GM12891 (cell line): ENCODE measurements at regions not wholly inside any gene's neighbourhood (a gene's known extent, or its start where the extent isn't known, plus 50 kb on each side); places are given as distances from the start of the nearest gene placed in this dataset.
"Not testable (repeated sequence)": the region's sequence is repeated elsewhere in the genome, so short reads cannot be mapped to it uniquely, and the experiment has no call there.

ENCODE experiments used
- DNase-seq: peaks from one replicate; pipeline ENCODE4 v3.0.0; 2011; ENCODE audit warnings: low spot score; ENCODE audit not compliant: insufficient read length
- FAIRE-seq: peaks from 2 replicates; lab custom pipeline; 2011; peaks lifted over from hg19 to GRCh38; lab: Jason Lieb, UNC
- PAX5 ChIP-seq: IDR thresholded peaks from 2 replicates; pipeline ENCODE4 v1.6.1; 2011; ENCODE audit warnings: low read length, moderate library complexity, mild to moderate bottlenecking; ENCODE audit not compliant: insufficient read depth, severe bottlenecking
- POLR2A ChIP-seq: IDR thresholded peaks from 2 replicates; pipeline ENCODE4 v1.6.1; 2011; ENCODE audit warnings: low read depth, low read length, control low read depth
- POLR2AphosphoS5 ChIP-seq: IDR thresholded peaks from 2 replicates; pipeline ENCODE4 v1.6.1; 2011; ENCODE audit warnings: low read depth, low read length, control low read depth
- POU2F2 ChIP-seq: IDR thresholded peaks from 2 replicates; pipeline ENCODE4 v1.6.1; 2011; ENCODE audit warnings: low read depth, mild to moderate bottlenecking, control low read depth, low read length, moderate library complexity
- SPI1 ChIP-seq: IDR thresholded peaks from 2 replicates; pipeline ENCODE4 v1.6.1; 2011; ENCODE audit warnings: low read depth, low read length, control low read depth
- TAF1 ChIP-seq: IDR thresholded peaks from 2 replicates; pipeline ENCODE4 v1.6.1; 2011; ENCODE audit warnings: low read depth, low read length, control low read depth

DNA sequence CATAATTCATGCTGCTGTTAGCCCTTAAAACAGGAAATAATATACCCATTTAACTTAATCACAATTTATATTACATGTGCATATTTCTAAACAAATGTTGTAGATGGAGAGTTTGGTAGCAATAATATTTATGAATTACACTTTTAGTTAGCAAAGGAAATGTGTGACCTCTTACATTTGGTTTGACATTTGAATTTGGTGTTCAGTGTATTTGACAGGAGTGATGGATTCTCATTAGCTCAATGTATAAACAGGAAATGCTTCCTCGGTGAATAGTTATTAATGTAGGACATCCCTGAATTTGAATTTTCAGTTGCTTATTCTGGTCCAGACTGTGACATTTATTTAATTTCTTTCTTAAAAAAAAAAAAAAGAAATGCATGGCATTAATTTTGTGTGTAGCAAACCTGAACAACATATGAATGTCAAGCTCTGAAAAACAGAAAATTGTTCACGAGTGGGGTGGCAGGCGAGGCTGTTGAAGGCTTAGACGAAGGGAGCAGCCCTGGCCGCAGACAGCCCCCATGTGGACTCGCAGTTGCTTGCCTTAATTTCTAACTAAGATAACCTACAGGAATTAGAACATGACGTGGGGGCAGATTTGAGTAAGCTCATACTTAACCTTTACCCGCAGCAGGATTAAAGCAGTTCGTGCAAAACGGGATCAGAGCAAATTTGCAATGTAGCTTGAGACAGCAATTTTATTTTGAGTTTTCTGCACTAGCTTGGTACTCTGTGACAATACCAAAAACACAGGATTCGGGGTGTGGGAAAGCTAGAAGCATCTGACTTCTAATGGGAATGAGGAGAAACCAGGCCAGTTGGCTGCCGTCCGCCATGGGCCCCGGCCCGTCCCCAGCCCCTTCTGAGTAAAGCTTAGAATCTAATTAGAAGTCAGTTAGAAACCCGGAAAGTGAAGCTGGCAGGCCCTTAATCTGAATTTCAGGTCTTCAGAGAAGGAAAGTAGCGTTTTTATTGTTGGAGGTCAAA, 134.3 kb downstream of the MACROH2A1 start:
- FAIRE-seq: no peak
- DNase-seq: no peak
- no peak for TF ChIP-seq POLR2A
- no peak for TF ChIP-seq PAX5
- TF ChIP-seq POLR2AphosphoS5: no peak
- TF ChIP-seq SPI1: no peak
- no peak for TF ChIP-seq TAF1
- TF ChIP-seq POU2F2: no peak

DNA sequence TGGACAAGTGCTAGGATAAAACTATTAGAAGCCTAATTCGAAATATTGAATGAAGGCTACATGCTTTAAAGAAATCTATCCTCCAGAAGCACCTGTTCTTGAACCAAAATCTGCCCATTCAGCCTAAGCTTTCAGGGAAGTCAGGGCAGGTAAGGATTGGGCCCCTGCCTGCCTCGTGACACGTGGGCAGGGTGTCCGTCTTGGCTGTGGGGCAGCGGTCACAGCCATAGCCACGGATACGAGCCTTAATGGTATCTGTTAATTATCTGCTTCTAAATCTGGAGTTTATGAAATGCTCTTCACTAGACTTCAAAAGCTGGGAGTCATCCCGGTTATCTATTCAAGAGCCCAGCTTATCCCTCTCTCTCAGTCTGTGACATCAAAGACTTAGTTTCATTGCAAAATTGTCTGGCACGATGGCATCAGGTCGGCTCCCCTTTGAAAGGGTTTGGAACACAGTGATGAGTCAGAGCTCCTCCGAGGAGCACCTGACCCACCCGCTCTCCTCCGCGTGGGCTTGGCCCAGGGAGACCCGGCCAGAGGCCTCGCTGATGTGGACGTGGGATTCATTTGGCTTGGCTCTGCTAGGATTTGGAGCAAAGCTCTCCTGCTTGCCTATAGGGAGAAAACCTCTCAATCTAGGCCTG, 135.9 kb downstream of the MACROH2A1 start:
- DNase-seq (no peak), FAIRE-seq (no peak)
- TF ChIP-seq POU2F2 (no peak), TAF1 (no peak), PAX5 (no peak), POLR2A (no peak), POLR2AphosphoS5 (no peak), SPI1 (no peak)

DNA sequence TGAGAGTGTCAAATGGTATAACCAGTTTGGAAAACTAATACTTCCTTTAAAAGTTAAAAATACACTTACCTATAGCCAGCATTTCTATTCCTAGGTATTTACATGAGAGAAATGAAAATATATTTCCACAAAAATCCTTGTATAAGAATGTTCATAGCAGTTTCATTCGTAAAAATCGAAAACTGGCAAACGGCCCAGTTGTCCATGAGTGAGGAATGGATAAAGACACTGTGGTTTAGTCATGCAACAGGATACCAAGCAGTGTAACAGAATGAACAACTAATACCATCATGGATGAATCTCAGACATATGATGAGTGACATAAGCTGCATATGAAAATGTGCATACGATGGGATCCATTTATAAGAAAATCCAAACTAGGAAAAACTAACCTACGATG, 136.7 kb downstream of the MACROH2A1 start:
- TF ChIP-seq SPI1: no peak
- FAIRE-seq: no peak
- DNase-seq: no peak

DNA sequence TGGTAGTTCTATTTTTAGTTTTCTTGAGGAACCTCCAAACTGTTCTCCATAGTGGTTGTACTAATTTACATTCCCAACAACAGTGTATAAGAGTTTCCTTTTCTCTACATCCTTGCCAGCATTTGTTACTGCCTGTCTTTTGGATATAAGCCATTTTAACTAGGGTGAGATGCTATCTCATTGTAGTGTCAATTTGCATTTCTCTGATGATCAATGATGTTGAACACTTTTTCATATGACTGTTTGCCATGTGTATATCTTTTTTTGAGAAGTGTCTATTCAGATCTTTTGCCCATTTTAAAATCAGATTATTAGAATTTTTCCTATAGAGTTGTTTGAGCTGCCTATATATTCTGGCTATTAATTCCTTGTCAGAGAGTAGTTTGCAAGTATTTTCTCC, 138.9 kb downstream of the MACROH2A1 start:
- not testable (repeated sequence) for FAIRE-seq, DNase-seq

DNA sequence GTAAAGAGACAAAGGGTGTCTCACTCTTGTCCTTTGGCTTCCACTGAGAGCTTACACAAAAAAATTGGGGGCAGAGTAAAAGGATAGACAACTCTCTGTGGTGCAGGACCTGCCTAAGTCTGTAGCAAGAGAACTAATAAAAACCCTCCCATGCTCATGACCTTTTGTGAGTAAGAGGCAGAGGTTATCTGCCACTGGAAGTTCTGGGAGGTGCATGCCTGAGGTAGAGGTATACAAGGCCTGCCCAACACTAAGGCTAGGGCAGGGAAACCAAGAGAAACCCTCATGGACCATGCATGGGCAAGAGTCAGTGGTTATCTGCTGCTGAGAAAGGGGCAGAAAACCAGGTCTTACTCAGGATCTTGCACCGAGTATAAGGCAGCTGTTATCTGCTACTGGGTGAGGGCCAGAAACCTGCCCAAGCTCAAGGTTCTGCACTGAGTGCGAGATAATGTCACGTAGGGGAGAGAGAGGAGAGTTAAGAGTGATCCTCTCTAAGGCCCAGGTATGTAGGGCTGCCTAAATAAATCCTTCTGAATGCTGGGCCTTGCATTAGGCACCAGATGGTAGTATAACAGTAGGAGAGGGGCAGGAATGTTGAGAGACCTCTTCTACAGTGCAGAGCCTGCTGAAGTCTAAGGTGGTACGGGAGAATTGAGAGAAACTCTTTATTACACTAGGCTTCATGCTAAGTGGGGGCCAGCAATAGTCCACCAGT, 143.4 kb downstream of the MACROH2A1 start:
- FAIRE-seq: no peak
- no peak for DNase-seq
- no peak for TF ChIP-seq POLR2A
- TF ChIP-seq TAF1: no peak
- TF ChIP-seq PAX5: no peak
- no peak for TF ChIP-seq POU2F2
- TF ChIP-seq POLR2AphosphoS5: no peak
- TF ChIP-seq SPI1: no peak

DNA sequence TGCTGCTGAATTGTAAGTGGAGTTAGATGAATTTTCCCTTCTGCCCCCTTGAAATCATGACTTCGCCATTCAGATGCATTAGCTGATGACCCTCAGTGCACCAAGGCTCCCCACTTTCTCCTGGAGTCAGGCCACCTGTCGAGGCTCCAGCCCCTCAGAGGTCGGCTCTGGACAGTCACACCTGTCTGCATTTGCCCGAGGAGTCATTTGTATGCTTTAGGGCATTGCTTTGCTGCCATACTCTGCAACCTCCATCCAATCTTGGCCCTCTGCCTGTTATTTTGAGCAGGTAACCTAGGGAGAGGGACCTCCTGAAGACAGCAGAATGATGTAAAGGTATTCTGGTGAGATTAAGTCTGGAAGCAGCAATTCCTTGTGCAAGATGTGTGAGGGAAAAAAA, 144.8 kb downstream of the MACROH2A1 start:
- no peak for FAIRE-seq
- no peak for TF ChIP-seq PAX5
- no peak for TF ChIP-seq POU2F2
- TF ChIP-seq POLR2A: no peak
- no peak for TF ChIP-seq TAF1
- TF ChIP-seq SPI1: no peak

DNA sequence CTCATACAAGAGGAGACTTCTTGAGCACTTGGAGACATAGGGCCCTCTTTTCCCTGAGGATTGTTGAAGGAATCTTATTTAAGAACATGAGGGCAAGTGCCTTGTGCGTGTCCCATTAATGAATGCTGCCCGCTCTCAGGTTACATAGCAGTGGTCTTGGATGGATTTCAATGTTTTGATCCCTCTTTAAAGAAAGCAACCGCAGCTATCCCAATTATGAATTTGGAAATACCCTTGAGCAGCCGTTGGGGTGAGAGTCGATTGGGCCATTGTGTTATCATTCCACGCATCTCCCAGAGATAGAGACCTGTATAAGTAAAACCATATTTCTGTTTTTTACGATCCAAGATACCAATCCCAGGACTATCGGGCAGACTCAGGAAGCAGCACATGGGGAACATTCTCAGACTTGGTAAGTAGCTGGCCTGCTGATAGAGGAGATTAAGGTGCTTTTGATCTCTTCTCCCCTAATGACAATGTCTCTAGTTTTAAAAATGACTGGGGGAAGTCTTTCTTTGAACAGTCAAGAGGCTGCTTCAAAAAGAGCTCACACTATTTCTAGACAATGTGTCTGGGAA, 145.3 kb downstream of the MACROH2A1 start:
- no peak for DNase-seq
- TF ChIP-seq SPI1: no peak
- TF ChIP-seq TAF1: no peak
- TF ChIP-seq POLR2A: no peak
- TF ChIP-seq PAX5: no peak
- TF ChIP-seq POLR2AphosphoS5: no peak
- no peak for TF ChIP-seq POU2F2
- FAIRE-seq: no peak

More for the DNA sequence above, 144.8 kb downstream of the MACROH2A1 start:
- DNase-seq: no peak

DNA sequence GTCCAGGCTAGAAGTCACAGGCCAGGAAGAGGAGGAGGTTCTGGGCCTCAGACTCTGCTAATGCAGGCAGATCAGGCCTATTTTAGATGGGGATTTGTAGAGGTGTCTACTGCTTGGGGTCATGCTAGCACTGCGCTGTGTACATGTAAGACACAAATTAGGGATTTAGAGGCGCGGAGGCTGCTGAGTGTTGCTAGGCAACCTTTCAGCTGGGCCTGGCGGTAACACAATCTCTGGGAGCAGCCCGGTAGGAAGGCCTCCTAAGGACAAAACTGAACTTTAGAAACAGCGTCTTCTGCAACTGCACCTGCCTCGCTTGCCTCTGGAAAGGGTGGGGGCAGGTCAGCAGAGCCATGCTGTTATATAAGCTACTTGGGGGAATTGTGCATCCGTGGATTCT, 147.9 kb downstream of the MACROH2A1 start:
- no peak for DNase-seq
- no peak for FAIRE-seq
- TF ChIP-seq TAF1 (no peak), POU2F2 (no peak)

DNA sequence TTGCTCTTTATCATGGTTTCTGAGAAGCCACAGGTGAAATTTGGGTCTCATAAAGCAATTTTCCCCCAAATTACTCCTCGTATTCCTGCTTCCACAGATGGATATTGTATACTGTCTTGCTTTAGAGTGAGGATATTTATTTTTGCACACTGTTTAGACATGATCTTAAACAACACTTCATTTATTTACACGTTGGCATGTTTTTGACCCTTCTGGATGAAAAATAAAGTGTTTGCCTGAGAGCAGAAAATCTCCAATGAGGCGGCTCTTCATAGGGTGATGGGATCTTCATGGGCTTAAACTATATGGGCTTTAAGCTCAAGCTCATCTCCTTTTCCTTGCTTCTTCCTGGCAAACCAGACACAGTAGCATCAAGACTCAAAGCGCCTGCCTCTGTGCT, 148.4 kb downstream of the MACROH2A1 start:
- FAIRE-seq (no peak), DNase-seq (no peak)
- no peak for TF ChIP-seq SPI1
- no peak for TF ChIP-seq POU2F2
- TF ChIP-seq PAX5: no peak
- no peak for TF ChIP-seq TAF1
- TF ChIP-seq POLR2A: no peak
- TF ChIP-seq POLR2AphosphoS5: no peak
